ENCODE measurements at regions not wholly inside any gene's neighbourhood (a gene's known extent, or its start where the extent isn't known, plus 50 kb on each side); places are given as distances from the start of the nearest gene placed in this dataset.

DNA sequence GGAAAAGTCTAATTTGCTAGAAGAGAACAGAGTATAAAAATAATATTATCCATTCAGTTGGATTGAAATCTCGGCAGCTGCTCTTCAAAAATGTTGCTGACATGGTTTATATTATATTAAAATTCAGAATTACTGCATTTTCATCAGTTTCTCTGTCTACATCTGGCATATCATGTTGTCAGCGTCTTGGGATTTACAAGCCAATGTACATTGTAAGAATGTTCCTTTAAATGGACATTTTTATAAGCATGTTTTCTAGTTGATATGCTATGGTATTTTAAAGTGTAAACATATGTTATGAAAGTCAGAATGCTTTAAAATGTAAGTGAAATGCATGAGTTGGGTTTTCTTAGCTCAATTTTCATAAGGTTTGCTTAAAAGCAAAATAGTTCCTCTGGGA, 528.1 kb upstream of the CDH8 start:
- Histone ChIP-seq H3K9me3 (ENCODE audit: control insufficient read depth, low read length) (no peaks in the 10 kb centered on the region), H3K9ac (ENCODE audit: low read length) (no peak overlapping the region), H3K4me1 (ENCODE audit: control insufficient read depth, insufficient read depth, low read length) (no peaks in the 10 kb centered on the region), H3K27me3 (ENCODE audit: control insufficient read depth, insufficient read depth, low read length) (no peaks in the 10 kb centered on the region), H3K4me3 (ENCODE audit: low read length) (no peak overlapping the region), H3K36me3 (ENCODE audit: control insufficient read depth, insufficient read depth, low read length) (no peaks in the 10 kb centered on the region)

DNA sequence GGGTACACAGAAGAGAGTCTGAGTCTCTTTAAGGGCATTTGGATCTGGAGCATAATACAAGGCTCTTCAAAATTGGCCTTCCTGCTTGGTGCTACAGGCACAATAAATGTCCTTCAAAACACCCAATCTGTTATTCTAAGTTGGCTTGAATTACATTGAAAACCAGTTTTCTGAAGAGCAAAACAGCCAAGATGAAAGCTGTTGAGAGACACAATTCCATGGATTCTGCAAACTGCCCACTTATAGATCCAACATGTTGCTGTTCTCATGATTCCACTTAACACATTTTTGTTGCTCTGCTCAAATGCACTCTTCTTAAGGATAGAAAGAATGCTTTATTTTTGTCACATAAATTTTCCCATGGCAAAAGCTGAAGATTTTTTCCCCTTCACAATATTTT, 525.9 kb upstream of the CDH8 start:
- no peaks in the 10 kb centered on the region for H3K27me3 ChIP-seq (ENCODE audit: control insufficient read depth, insufficient read depth, low read length)
- no peaks in the 10 kb centered on the region for H3K36me3 ChIP-seq (ENCODE audit: control insufficient read depth, insufficient read depth, low read length)
- no peak overlapping the region for H3K9ac ChIP-seq (ENCODE audit: low read length)
- no peaks in the 10 kb centered on the region for H3K9me3 ChIP-seq (ENCODE audit: control insufficient read depth, low read length)
- no peaks in the 10 kb centered on the region for H3K4me1 ChIP-seq (ENCODE audit: control insufficient read depth, insufficient read depth, low read length)
- no peak overlapping the region for H3K4me3 ChIP-seq (ENCODE audit: low read length)

DNA sequence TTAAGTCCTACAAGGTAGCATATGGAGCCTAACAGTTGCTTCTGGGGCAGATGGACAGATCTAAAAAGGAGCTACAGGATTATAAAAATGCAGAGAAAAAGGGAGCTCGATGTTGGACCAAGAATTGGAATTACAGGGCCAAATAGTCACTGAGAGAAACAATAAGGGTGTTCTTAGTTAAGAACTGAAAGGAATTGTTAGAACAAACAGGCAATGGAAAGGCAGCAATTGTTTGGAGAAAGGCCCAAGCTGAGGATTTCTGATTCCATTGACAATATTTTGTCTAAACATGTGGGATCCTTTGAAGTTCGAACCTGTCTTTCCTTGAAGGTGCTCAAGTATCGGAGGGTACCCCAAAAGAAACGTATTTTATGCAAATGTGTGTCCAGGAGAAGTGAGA, 513.6 kb upstream of the CDH8 start:
- Histone ChIP-seq H3K9ac (ENCODE audit: low read length) (no peak overlapping the region), H3K9me3 (ENCODE audit: control insufficient read depth, low read length) (no peaks in the 10 kb centered on the region), H3K36me3 (ENCODE audit: control insufficient read depth, insufficient read depth, low read length) (no peaks in the 10 kb centered on the region), H3K27me3 (ENCODE audit: control insufficient read depth, insufficient read depth, low read length) (no peaks in the 10 kb centered on the region), H3K4me3 (ENCODE audit: low read length) (no peak overlapping the region), H3K4me1 (ENCODE audit: control insufficient read depth, insufficient read depth, low read length) (no peaks in the 10 kb centered on the region)

DNA sequence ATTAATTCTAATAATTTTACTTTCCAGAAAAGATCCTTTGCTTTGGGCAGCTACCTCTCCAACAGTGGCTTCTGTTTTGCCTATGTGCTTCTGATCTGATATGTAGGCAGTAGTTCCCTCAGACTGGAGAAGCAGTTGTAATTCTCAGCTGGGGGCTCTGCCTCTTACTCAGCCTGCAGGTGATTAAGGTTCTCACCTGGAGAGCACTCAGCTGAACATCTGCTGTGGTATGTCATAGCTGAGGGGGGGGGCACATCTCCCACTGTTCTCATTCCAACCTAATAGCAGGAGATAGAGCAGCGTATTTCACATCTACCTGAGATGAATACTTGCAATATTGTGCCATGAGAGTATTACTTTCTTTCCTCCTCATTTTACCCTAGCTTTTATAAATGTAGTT, 511.9 kb upstream of the CDH8 start:
- H3K4me1 ChIP-seq (ENCODE audit: control insufficient read depth, insufficient read depth, low read length), result no peaks in the 10 kb centered on the region
- no peak overlapping the region for H3K9ac ChIP-seq (ENCODE audit: low read length)
- no peaks in the 10 kb centered on the region for H3K36me3 ChIP-seq (ENCODE audit: control insufficient read depth, insufficient read depth, low read length)
- H3K27me3 ChIP-seq (ENCODE audit: control insufficient read depth, insufficient read depth, low read length), result no peaks in the 10 kb centered on the region
- no peak overlapping the region for H3K4me3 ChIP-seq (ENCODE audit: low read length)
- H3K9me3 ChIP-seq (ENCODE audit: control insufficient read depth, low read length), result no peaks in the 10 kb centered on the region

DNA sequence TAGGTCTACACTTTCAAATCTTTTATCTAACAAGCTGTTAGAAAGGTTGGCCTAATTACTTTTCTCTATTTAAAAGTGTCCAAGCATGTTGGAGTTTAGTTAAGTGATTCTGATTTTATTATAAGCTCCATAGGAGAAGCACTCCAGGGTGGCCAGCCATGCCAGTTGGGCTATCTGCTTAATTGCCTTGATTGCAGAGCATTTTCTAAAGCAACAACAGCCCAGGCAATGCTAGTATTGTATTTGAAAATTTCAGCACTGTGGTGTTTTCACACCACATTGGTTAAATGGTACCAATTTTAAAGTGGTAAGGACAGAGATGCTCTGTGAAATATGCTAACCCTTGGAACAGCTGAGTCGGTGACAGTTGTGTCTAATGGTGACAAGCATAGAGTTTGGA, 510.5 kb upstream of the CDH8 start:
- Histone ChIP-seq H3K9ac (ENCODE audit: low read length) (no peak overlapping the region), H3K36me3 (ENCODE audit: control insufficient read depth, insufficient read depth, low read length) (no peaks in the 10 kb centered on the region), H3K4me3 (ENCODE audit: low read length) (no peak overlapping the region), H3K4me1 (ENCODE audit: control insufficient read depth, insufficient read depth, low read length) (no peaks in the 10 kb centered on the region), H3K27me3 (ENCODE audit: control insufficient read depth, insufficient read depth, low read length) (no peaks in the 10 kb centered on the region), H3K9me3 (ENCODE audit: control insufficient read depth, low read length) (no peaks in the 10 kb centered on the region)

DNA sequence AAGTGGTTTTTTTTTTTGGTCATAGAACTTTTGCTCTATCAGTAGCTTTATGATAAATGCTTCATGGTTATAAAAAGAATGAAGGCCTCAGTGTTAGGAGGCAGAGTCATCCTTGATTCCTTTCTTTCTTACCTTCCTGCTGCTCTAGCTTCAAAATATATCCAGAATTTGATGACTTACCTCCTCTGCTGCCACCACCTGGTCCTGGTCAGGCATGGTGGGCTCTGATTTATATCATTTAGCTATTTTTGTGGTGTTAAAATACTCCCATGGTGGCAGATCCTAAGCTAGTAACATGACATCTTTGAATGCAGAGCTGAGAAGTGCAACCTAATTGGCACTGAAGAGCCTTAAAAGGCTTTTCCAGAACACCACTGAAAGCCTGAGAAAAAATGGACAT, 508.8 kb upstream of the CDH8 start:
- Histone ChIP-seq H3K4me3 (ENCODE audit: low read length) (no peak overlapping the region), H3K27me3 (ENCODE audit: control insufficient read depth, insufficient read depth, low read length) (no peaks in the 10 kb centered on the region), H3K9me3 (ENCODE audit: control insufficient read depth, low read length) (no peaks in the 10 kb centered on the region), H3K36me3 (ENCODE audit: control insufficient read depth, insufficient read depth, low read length) (no peaks in the 10 kb centered on the region), H3K4me1 (ENCODE audit: control insufficient read depth, insufficient read depth, low read length) (no peaks in the 10 kb centered on the region), H3K9ac (ENCODE audit: low read length) (no peak overlapping the region)

DNA sequence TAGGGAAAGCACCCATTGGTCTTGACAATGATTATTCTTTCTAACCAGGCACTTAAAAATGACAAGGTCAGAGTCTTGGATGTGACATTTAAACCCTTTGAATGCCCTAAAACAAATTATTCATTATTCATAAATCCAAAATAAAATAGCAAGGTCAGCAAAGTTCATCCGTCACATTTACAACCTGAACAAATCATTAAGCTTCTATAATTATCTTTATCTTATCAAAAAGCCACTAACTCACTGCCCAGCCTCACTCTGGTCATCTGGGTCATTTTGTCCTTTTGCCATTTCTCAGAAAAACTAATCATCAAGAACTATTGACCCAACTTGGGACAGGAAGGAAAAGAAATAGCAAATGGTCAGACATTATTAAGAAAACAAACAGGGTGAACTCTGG, 507.3 kb upstream of the CDH8 start:
- Histone ChIP-seq H3K4me1 (ENCODE audit: control insufficient read depth, insufficient read depth, low read length) (no peaks in the 10 kb centered on the region), H3K27me3 (ENCODE audit: control insufficient read depth, insufficient read depth, low read length) (no peaks in the 10 kb centered on the region), H3K9ac (ENCODE audit: low read length) (no peak overlapping the region), H3K9me3 (ENCODE audit: control insufficient read depth, low read length) (no peaks in the 10 kb centered on the region), H3K4me3 (ENCODE audit: low read length) (no peak overlapping the region), H3K36me3 (ENCODE audit: control insufficient read depth, insufficient read depth, low read length) (no peaks in the 10 kb centered on the region)

DNA sequence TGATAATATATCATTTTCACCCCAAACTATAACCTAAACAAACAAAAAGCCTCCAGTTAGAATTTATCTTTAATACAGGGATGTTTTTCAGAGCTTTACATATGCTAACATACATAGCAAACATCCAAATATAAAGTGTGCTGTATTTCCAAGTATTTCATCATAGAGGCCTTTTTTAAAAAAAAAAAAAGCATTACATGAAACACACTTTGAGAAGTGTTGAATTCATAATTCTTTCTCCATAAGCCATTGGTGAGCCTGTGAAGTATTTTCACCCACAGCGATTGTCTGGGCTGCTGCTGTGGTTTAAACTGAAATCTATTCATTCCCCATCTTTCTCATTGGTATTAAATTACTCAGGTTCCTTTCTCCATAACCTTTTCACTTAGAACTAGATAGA, 503.4 kb upstream of the CDH8 start:
- H3K9me3 ChIP-seq (ENCODE audit: control insufficient read depth, low read length), result no peaks in the 10 kb centered on the region
- H3K27me3 ChIP-seq (ENCODE audit: control insufficient read depth, insufficient read depth, low read length), result no peaks in the 10 kb centered on the region
- no peaks in the 10 kb centered on the region for H3K4me1 ChIP-seq (ENCODE audit: control insufficient read depth, insufficient read depth, low read length)
- no peak overlapping the region for H3K4me3 ChIP-seq (ENCODE audit: low read length)
- no peak overlapping the region for H3K9ac ChIP-seq (ENCODE audit: low read length)
- no peaks in the 10 kb centered on the region for H3K36me3 ChIP-seq (ENCODE audit: control insufficient read depth, insufficient read depth, low read length)

DNA sequence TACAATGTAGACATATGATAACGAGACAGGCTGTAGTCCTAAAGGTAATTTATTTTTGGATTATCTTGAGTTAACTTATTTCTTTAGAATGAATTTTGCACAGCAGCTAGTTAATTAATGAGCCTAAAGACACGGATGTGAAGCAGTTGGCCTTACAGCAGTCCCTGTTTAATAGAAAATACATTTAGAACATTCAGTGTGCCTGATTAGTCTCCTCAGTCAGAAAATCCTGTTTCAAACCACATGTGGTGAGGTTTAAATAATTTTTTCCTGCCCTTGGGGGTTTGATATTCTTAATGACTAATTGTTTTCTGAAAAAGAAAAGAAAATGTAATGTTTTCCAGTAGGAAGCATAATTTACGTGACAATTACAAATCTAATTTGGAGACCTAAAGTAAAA, 494.2 kb upstream of the CDH8 start:
- H3K9ac ChIP-seq (ENCODE audit: low read length), result no peak overlapping the region

DNA sequence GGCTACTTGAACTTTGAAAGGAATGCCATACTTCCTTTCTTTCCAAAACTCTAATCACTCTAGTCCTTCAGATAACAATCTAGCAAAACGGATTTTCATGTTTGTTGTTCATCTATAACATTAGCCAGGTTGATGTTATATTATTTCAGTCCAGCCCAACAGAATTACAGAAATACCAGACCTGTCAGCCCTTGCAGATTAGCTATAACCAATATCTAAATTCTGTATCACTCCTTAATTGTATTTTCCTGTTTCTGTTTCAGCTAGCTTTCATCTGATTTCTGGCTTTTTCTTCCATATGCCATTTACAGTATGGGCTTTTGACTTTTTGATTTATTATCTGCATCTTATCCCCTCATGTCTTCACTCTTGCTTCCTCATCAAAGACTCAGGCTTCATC, 479.8 kb upstream of the CDH8 start:
- no peak overlapping the region for H3K9ac ChIP-seq (ENCODE audit: low read length)
- no peaks in the 10 kb centered on the region for H3K36me3 ChIP-seq (ENCODE audit: control insufficient read depth, insufficient read depth, low read length)
- H3K4me3 ChIP-seq (ENCODE audit: low read length), result no peak overlapping the region
- H3K27me3 ChIP-seq (ENCODE audit: control insufficient read depth, insufficient read depth, low read length), result no peaks in the 10 kb centered on the region
- no peaks in the 10 kb centered on the region for H3K4me1 ChIP-seq (ENCODE audit: control insufficient read depth, insufficient read depth, low read length)
- no peaks in the 10 kb centered on the region for H3K9me3 ChIP-seq (ENCODE audit: control insufficient read depth, low read length)

More for the DNA sequence above, 494.2 kb upstream of the CDH8 start:
- Histone ChIP-seq H3K4me3 (ENCODE audit: low read length) (no peak overlapping the region), H3K4me1 (ENCODE audit: control insufficient read depth, insufficient read depth, low read length) (no peaks in the 10 kb centered on the region), H3K27me3 (ENCODE audit: control insufficient read depth, insufficient read depth, low read length) (no peaks in the 10 kb centered on the region), H3K36me3 (ENCODE audit: control insufficient read depth, insufficient read depth, low read length) (no peaks in the 10 kb centered on the region), H3K9me3 (ENCODE audit: control insufficient read depth, low read length) (no peaks in the 10 kb centered on the region)

DNA sequence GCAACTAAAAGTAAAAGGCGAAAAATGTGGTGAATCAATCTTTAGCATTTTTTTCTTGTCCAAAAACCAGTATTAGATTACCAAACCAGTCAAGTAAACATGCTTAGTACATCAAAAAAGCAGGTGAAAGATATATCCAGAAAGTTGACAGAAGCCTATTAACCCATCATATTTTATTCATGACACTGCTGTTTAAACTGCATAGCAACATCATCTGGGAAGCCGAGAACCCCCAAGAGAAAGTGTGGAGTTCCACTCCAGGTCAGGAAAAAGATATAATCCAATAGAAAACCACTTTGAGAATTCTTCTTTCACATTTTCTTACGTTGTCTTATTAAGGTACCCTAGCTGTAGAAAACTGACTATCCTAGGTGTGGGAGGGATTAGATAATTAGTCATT, 466.8 kb upstream of the CDH8 start:
- no peaks in the 10 kb centered on the region for H3K4me1 ChIP-seq (ENCODE audit: control insufficient read depth, insufficient read depth, low read length)
- no peaks in the 10 kb centered on the region for H3K27me3 ChIP-seq (ENCODE audit: control insufficient read depth, insufficient read depth, low read length)
- H3K4me3 ChIP-seq (ENCODE audit: low read length), result no peak overlapping the region
- no peak overlapping the region for H3K9ac ChIP-seq (ENCODE audit: low read length)
- no peaks in the 10 kb centered on the region for H3K36me3 ChIP-seq (ENCODE audit: control insufficient read depth, insufficient read depth, low read length)
- H3K9me3 ChIP-seq (ENCODE audit: control insufficient read depth, low read length), result no peaks in the 10 kb centered on the region

DNA sequence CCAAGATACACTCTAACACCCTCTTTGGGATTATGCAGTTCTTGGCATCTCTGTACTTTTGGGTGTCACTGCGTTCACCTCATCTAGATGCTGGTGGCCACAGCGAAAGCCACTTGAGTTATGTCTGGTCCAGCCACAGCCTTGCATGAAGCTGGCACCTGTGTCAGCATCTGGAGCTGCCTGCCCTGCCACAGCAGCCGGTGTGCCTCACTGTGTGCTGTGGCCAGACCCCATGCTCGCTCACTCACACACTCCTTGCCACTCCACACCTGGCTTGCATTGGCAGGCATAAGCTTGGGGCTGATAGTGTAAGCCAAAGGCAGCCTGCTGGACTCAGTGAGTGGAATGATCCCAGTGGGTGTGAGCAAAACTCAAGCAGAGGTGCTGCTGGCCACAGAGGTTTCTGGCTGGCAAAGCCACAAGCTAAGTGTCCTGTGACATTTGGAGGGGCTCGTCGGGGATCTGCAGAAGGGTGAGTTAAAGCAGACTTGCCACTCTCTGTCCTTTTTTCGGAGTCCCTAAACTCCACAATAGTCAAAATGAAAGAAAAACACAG, 442.7 kb upstream of the CDH8 start:
- H3K9ac ChIP-seq (ENCODE audit: low read length), result no peak overlapping the region

DNA sequence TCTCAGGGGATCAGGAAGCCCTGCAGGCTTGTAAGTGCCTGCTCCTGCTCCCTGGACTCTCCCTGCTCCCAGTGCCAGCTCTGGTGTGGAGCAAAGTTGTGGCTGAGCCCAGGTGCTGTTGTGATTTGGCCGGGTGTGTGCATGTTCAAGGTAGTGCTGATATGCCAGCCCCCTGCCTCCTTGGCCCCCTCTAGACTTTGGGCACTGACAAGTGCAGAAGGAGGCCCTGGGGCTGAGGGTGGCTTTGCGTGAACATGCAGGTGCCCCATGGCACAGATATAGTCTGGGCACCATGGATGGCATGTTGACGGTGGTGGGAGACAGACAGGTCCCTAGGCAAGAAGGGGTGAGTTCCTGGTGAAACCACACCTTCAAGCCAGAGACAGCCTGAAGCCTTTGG, 441.6 kb upstream of the CDH8 start:
- H3K4me3 ChIP-seq (ENCODE audit: low read length), result no peak overlapping the region
- H3K4me1 ChIP-seq (ENCODE audit: control insufficient read depth, insufficient read depth, low read length), result no peaks in the 10 kb centered on the region
- no peaks in the 10 kb centered on the region for H3K9me3 ChIP-seq (ENCODE audit: control insufficient read depth, low read length)
- no peaks in the 10 kb centered on the region for H3K27me3 ChIP-seq (ENCODE audit: control insufficient read depth, insufficient read depth, low read length)
- H3K9ac ChIP-seq (ENCODE audit: low read length), result no peak overlapping the region
- no peaks in the 10 kb centered on the region for H3K36me3 ChIP-seq (ENCODE audit: control insufficient read depth, insufficient read depth, low read length)

More for the DNA sequence above, 442.7 kb upstream of the CDH8 start:
- H3K36me3 ChIP-seq (ENCODE audit: control insufficient read depth, insufficient read depth, low read length), result no peaks in the 10 kb centered on the region
- no peak overlapping the region for H3K4me3 ChIP-seq (ENCODE audit: low read length)
- no peaks in the 10 kb centered on the region for H3K9me3 ChIP-seq (ENCODE audit: control insufficient read depth, low read length)
- H3K27me3 ChIP-seq (ENCODE audit: control insufficient read depth, insufficient read depth, low read length), result no peaks in the 10 kb centered on the region
- no peaks in the 10 kb centered on the region for H3K4me1 ChIP-seq (ENCODE audit: control insufficient read depth, insufficient read depth, low read length)

Data from mucosa of stomach (tissue), 1 donor.